Peyer's patch (tissue), 4 donors: ENCODE measurements at regions not wholly inside any gene's neighbourhood (a gene's known extent, or its start where the extent isn't known, plus 50 kb on each side); places are given as distances from the start of the nearest gene placed in this dataset.

ENCODE experiments used
- DNase-seq, 3 donors: peaks; one replicate each; pipeline ENCODE4 v3.0.0-alpha.2; 2017 to 2019
- H3K27ac ChIP-seq, 4 donors: fragments of 200-600 bp; sonication (generic); one replicate each; pipeline ENCODE4 v1.5.1; 2016 to 2019
- H3K27me3 ChIP-seq, 2 donors: fragments of 200-600 bp; sonication (generic); one replicate each; pipeline ENCODE4 v1.5.1; 2019
- H3K36me3 ChIP-seq, 3 donors: fragments of 200-600 bp; sonication (generic); one replicate each; pipeline ENCODE4 v1.5.1; 2016 to 2019
- H3K4me1 ChIP-seq, 4 donors: fragments of 200-600 bp; sonication (generic); one replicate each; pipeline ENCODE4 v1.5.1; 2016 to 2019
- H3K4me3 ChIP-seq, 4 donors: fragments of 200-600 bp; sonication (generic); 1 replicate in 3 of 4; 2 replicates in 1 of 4; pipeline ENCODE4 v1.5.1; 2016 to 2019; ENCODE audit warnings: mild to moderate bottlenecking in 1 of 4
- H3K9me3 ChIP-seq, 4 donors: fragments of 200-600 bp; sonication (generic); one replicate each; pipeline ENCODE4 v1.5.1; 2016 to 2019; ENCODE audit warnings: mild to moderate bottlenecking in 1 of 4
- CTCF ChIP-seq, 6 experiments: fragments of 450-650 bp in 4 of 6; fragments of 200-600 bp in 2 of 6; sonication (generic) in 1 of 6; IDR thresholded peaks; one replicate each; pipeline ENCODE4 v1.5.1; 2017 to 2019; ENCODE audit warnings: antibody characterized with exemption in 6 of 6, mild to moderate bottlenecking in 3 of 6, moderate library complexity in 1 of 6
- POLR2A ChIP-seq, 2 donors: fragments of 450-650 bp; IDR thresholded peaks; one replicate each; pipeline ENCODE4 v1.5.1; 2017; ENCODE audit warnings: antibody characterized with exemption in 2 of 2, mild to moderate bottlenecking in 2 of 2, moderate library complexity in 2 of 2

- Histone ChIP-seq H3K27ac (no peak overlapping the region), H3K27me3 (no peaks in the 10 kb centered on the region), H3K4me3 (no peak overlapping the region), H3K4me1 (no peaks in the 10 kb centered on the region), H3K36me3 (no peaks in the 10 kb centered on the region), H3K9me3 (no peaks in the 10 kb centered on the region)
- no peak for DNase-seq
- TF ChIP-seq POLR2A (IDR thresholded peaks at IDR 0.05): no peak
- no peak for TF ChIP-seq CTCF (IDR thresholded peaks at IDR 0.05)
Measured at GRCh38 chr2:220833446-220833845, 738.7 kb downstream of the EPHA4 start.

GRCh38 chr2:220835583-220835982 is 736.5 kb downstream of the EPHA4 start:
- no peak for DNase-seq
- no peak for TF ChIP-seq CTCF (IDR thresholded peaks at IDR 0.05)
- TF ChIP-seq POLR2A (IDR thresholded peaks at IDR 0.05): no peak
- no peaks in the 10 kb centered on the region for H3K9me3 ChIP-seq

GRCh38 chr2:220837226-220837625 is 734.9 kb downstream of the EPHA4 start:
- Histone ChIP-seq H3K27me3 (no peaks in the 10 kb centered on the region), H3K36me3 (no peaks in the 10 kb centered on the region), H3K9me3 (no peaks in the 10 kb centered on the region), H3K4me3 (no peak overlapping the region), H3K4me1 (no peaks in the 10 kb centered on the region), H3K27ac (no peak overlapping the region)
- no peak for DNase-seq
- TF ChIP-seq POLR2A (IDR thresholded peaks at IDR 0.05) (no peak), CTCF (IDR thresholded peaks at IDR 0.05) (no peak)

More at GRCh38 chr2:220835583-220835982, 736.5 kb downstream of the EPHA4 start:
- no peaks in the 10 kb centered on the region for H3K36me3 ChIP-seq
- no peak overlapping the region for H3K4me3 ChIP-seq
- H3K27me3 ChIP-seq: no peaks in the 10 kb centered on the region
- no peaks in the 10 kb centered on the region for H3K4me1 ChIP-seq
- H3K27ac ChIP-seq: no peak overlapping the region

GRCh38 chr2:220842901-220843665 is 729.0 kb downstream of the EPHA4 start:
- no peak overlapping the region for H3K27ac ChIP-seq
- DNase-seq: no peak
- no peak for TF ChIP-seq CTCF (IDR thresholded peaks at IDR 0.05)
- TF ChIP-seq POLR2A (IDR thresholded peaks at IDR 0.05): no peak
- H3K27me3 ChIP-seq: no peaks in the 10 kb centered on the region
- no peaks in the 10 kb centered on the region for H3K9me3 ChIP-seq
- no peaks in the 10 kb centered on the region for H3K36me3 ChIP-seq
- H3K4me3 ChIP-seq: no peak overlapping the region
- no peaks in the 10 kb centered on the region for H3K4me1 ChIP-seq

GRCh38 chr2:220845766-220846273 is 726.3 kb downstream of the EPHA4 start:
- DNase-seq: no peak
- Histone ChIP-seq H3K4me3 (no peak overlapping the region), H3K9me3 (no peaks in the 10 kb centered on the region), H3K27ac (no peak overlapping the region), H3K36me3 (no peaks in the 10 kb centered on the region), H3K4me1 (no peaks in the 10 kb centered on the region), H3K27me3 (no peaks in the 10 kb centered on the region)
- TF ChIP-seq CTCF (IDR thresholded peaks at IDR 0.05): no peak
- no peak for TF ChIP-seq POLR2A (IDR thresholded peaks at IDR 0.05)
